ENCODE measurements at regions not wholly inside any gene's neighbourhood (a gene's known extent, or its start where the extent isn't known, plus 50 kb on each side); places are given as distances from the start of the nearest gene placed in this dataset.
A peak's percentile ranks its signal among the peaks of the same experiment; 100 is the strongest.

GRCh38 chr7:149692056-149692455 is 81.3 kb downstream of the ZNF467 start:
- H3K27me3 Mint-ChIP-seq (ENCODE audit: low read depth in 3 of 3) = peaks cover 48 to 59% (median 51%) of the 10 kb centered on the region in 3 donors
- H3K36me3 ChIP-seq (replicated peaks in 1 of 2; ENCODE audit: control insufficient read depth in 1 of 2, insufficient read depth in 2 of 2, low read length in 2 of 2) = no peaks in the 10 kb centered on the region
- peak overlapping the region in 1 of 2 donors; percentile 61 for H3K4me3 Mint-ChIP-seq
- peaks cover 0 to 30% of the 10 kb centered on the region in 2 donors for H3K9me3 ChIP-seq (replicated peaks in 1 of 2; ENCODE audit: control insufficient read depth in 1 of 2, insufficient read depth in 1 of 2, low read length in 2 of 2)
- no CpG with 5 or more reads among the region's 9 CpGs for WGBS (ENCODE audit: insufficient coverage)
- DNase-seq = no peak
- no peak overlapping the region for H3K27ac ChIP-seq (ENCODE audit: low read depth in 1 of 2, low read length in 2 of 2)
- no peaks in the 10 kb centered on the region for H3K4me1 ChIP-seq (ENCODE audit: control insufficient read depth in 1 of 2, insufficient read depth in 2 of 2, low read length in 2 of 2)
- H3K9ac ChIP-seq (ENCODE audit: insufficient read depth, low read length, poor library complexity, severe bottlenecking) = no peak overlapping the region
- intact Hi-C loops (cut with micrococcal nuclease) = no loop called here
- peaks cover 46 to 61% of the 10 kb centered on the region in 2 donors for H3K27me3 ChIP-seq (ENCODE audit: control insufficient read depth in 2 of 2, insufficient read depth in 2 of 2, low read length in 2 of 2)
- H3K4me1 Mint-ChIP-seq = peaks cover 11% of the 10 kb centered on the region
- TF ChIP-seq, protein P1, sequence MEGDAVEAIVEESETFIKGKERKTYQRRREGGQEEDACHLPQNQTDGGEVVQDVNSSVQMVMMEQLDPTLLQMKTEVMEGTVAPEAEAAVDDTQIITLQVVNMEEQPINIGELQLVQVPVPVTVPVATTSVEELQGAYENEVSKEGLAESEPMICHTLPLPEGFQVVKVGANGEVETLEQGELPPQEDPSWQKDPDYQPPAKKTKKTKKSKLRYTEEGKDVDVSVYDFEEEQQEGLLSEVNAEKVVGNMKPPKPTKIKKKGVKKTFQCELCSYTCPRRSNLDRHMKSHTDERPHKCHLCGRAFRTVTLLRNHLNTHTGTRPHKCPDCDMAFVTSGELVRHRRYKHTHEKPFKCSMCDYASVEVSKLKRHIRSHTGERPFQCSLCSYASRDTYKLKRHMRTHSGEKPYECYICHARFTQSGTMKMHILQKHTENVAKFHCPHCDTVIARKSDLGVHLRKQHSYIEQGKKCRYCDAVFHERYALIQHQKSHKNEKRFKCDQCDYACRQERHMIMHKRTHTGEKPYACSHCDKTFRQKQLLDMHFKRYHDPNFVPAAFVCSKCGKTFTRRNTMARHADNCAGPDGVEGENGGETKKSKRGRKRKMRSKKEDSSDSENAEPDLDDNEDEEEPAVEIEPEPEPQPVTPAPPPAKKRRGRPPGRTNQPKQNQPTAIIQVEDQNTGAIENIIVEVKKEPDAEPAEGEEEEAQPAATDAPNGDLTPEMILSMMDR (IDR thresholded peaks at IDR 0.05) = no peak
- no peaks in the 10 kb centered on the region for H3K79me2 ChIP-seq (ENCODE audit: insufficient read depth, low read length)
- peaks cover 0 to 3% of the 10 kb centered on the region in 2 donors for H3K36me3 Mint-ChIP-seq
- H3K27ac Mint-ChIP-seq = no peak overlapping the region
- H3K9me3 Mint-ChIP-seq = peaks cover 0 to 32% (median 18%) of the 10 kb centered on the region in 7 donors
- H3K4me3 ChIP-seq (replicated peaks in 1 of 3; ENCODE audit: low read depth in 2 of 3, low read length in 3 of 3) = no peak overlapping the region
- no peak overlapping the region for H2AFZ ChIP-seq (ENCODE audit: insufficient read depth, low read depth, low read length, poor library complexity, severe bottlenecking)
- H4K20me1 ChIP-seq (ENCODE audit: insufficient read depth, low read length) = no peaks in the 10 kb centered on the region
- no peak overlapping the region for H3K4me2 ChIP-seq (replicated peaks; ENCODE audit: extremely low read depth, low read length, poor library complexity, severe bottlenecking)

DNA sequence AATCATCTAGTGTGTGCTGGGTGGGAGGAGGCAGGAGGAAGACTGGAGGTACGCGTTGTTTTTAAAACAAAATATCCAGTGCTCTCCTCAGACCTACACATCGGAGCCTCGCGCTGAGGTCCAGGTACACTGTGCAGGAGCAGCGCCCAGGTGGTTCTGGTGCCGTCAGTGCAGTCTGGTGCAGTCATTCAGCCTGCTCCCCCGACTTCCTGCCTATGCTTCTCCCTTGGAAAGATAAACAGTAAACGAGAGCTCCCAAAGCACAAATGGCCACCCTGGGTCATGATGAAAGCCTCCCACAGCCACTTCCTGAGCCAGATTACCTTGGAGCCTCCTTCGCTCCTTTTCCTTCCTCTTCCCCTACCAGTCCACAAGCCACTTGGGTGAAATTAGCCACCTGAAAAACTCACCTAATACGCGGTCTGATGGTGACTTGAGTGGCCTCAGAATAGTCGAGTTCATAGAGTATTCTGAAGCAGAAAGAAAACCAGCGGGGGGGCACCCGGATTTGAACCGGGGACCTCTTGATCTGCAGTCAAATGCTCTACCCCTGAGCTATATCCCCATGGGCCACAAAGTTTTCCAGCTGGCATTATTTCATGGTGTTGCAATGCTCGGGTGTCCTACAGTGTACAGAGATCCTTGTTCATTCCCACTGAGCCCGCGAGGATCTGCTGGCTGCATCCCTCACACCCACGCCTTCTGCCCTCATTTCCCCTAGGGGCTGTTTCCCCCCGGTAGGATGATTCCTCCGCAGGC is 82.5 kb downstream of the ZNF467 start:
- Histone ChIP-seq H3K4me2 (replicated peaks; ENCODE audit: extremely low read depth, low read length, poor library complexity, severe bottlenecking) (no peak overlapping the region), H4K20me1 (ENCODE audit: insufficient read depth, low read length) (no peaks in the 10 kb centered on the region), H3K9ac (ENCODE audit: insufficient read depth, low read length, poor library complexity, severe bottlenecking) (no peak overlapping the region), H3K27ac (ENCODE audit: low read depth in 1 of 2, low read length in 2 of 2) (no peak overlapping the region), H2AFZ (ENCODE audit: insufficient read depth, low read depth, low read length, poor library complexity, severe bottlenecking) (no peak overlapping the region), H3K27me3 (ENCODE audit: control insufficient read depth in 2 of 2, insufficient read depth in 2 of 2, low read length in 2 of 2) (peaks cover 42 to 54% of the 10 kb centered on the region in 2 donors), H3K4me1 (ENCODE audit: control insufficient read depth in 1 of 2, insufficient read depth in 2 of 2, low read length in 2 of 2) (peaks cover 0 to 6% of the 10 kb centered on the region in 2 donors), H3K9me3 (replicated peaks in 1 of 2; ENCODE audit: control insufficient read depth in 1 of 2, insufficient read depth in 1 of 2, low read length in 2 of 2) (peaks cover 0 to 24% of the 10 kb centered on the region in 2 donors), H3K36me3 (replicated peaks in 1 of 2; ENCODE audit: control insufficient read depth in 1 of 2, insufficient read depth in 2 of 2, low read length in 2 of 2) (no peaks in the 10 kb centered on the region), H3K79me2 (ENCODE audit: insufficient read depth, low read length) (no peaks in the 10 kb centered on the region), H3K4me3 (replicated peaks in 1 of 3; ENCODE audit: low read depth in 2 of 3, low read length in 3 of 3) (no peak overlapping the region)
- WGBS (ENCODE audit: insufficient coverage) = 53% methylated on average over 12 of the region's 22 CpGs
- intact Hi-C loops (cut with micrococcal nuclease) = no loop called here
- Mint-ChIP-seq H3K27ac (no peak overlapping the region), H3K4me1 (peaks cover 19% of the 10 kb centered on the region), H3K36me3 (peaks cover 0 to 3% of the 10 kb centered on the region in 2 donors), H3K4me3 (peak overlapping the region in 1 of 2 donors; percentile 68), H3K9me3 (peaks cover 0 to 28% (median 14%) of the 10 kb centered on the region in 7 donors), H3K27me3 (ENCODE audit: low read depth in 3 of 3) (peaks cover 51 to 56% (median 51%) of the 10 kb centered on the region in 3 donors)
- no peak for DNase-seq
- TF ChIP-seq, protein P1 (IDR thresholded peaks at IDR 0.05) = no peak

All from CD14-positive monocyte (primary cell).